HG03139 (cell line): ENCODE measurements at regions not wholly inside any gene's neighbourhood (a gene's known extent, or its start where the extent isn't known, plus 50 kb on each side); places are given as distances from the start of the nearest gene placed in this dataset.

Experiments used
- ATAC-seq: cut with Tn5 transposase; IDR thresholded peaks from one replicate; pipeline ENCODE4 v1.9.1; 2021; ENCODE audit not compliant: unreplicated experiment

- ATAC-seq, result no peak
These were observed 890.5 kb upstream of the CTNND2 start for GRCh38 chr5:12794476-12795332.

- no peak for ATAC-seq
These were observed 889.1 kb upstream of the CTNND2 start for GRCh38 chr5:12793373-12793772.

- no peak for ATAC-seq
These were observed 876.3 kb upstream of the CTNND2 start for GRCh38 chr5:12780536-12780935.

- ATAC-seq, result no peak
These were observed 873.1 kb upstream of the CTNND2 start for GRCh38 chr5:12777342-12777741.

GRCh38 chr5:12772276-12772675 is 868.0 kb upstream of the CTNND2 start:
- no peak for ATAC-seq

- ATAC-seq, result no peak
These were observed 855.1 kb upstream of the CTNND2 start for GRCh38 chr5:12759377-12759776.

GRCh38 chr5:12757035-12757434 is 852.8 kb upstream of the CTNND2 start:
- no peak for ATAC-seq

GRCh38 chr5:12745537-12745936 is 841.3 kb upstream of the CTNND2 start:
- ATAC-seq, result no peak

GRCh38 chr5:12743582-12743981 is 839.3 kb upstream of the CTNND2 start:
- ATAC-seq, result no peak

GRCh38 chr5:12730354-12730753 is 826.1 kb upstream of the CTNND2 start:
- ATAC-seq, result no peak

- ATAC-seq, result no peak
These were observed 812.4 kb upstream of the CTNND2 start for GRCh38 chr5:12716664-12717063.

GRCh38 chr5:12707560-12707959 is 803.3 kb upstream of the CTNND2 start:
- ATAC-seq, result no peak

GRCh38 chr5:12704955-12705354 is 800.7 kb upstream of the CTNND2 start:
- ATAC-seq, result no peak

- ATAC-seq, result no peak
These were observed 799.0 kb upstream of the CTNND2 start for GRCh38 chr5:12703254-12703653.

- no peak for ATAC-seq
These were observed 791.4 kb upstream of the CTNND2 start for GRCh38 chr5:12695651-12696050.

GRCh38 chr5:12691330-12691729 is 787.1 kb upstream of the CTNND2 start:
- ATAC-seq, result no peak

GRCh38 chr5:12690361-12690760 is 786.1 kb upstream of the CTNND2 start:
- ATAC-seq, result no peak

- no peak for ATAC-seq
These were observed 779.0 kb upstream of the CTNND2 start for GRCh38 chr5:12683249-12683648.

- ATAC-seq, result no peak
These were observed 775.5 kb upstream of the CTNND2 start for GRCh38 chr5:12679731-12680130.

- no peak for ATAC-seq
These were observed 771.7 kb upstream of the CTNND2 start for GRCh38 chr5:12675959-12676358.

GRCh38 chr5:12672141-12672540 is 767.9 kb upstream of the CTNND2 start:
- ATAC-seq, result no peak

- ATAC-seq, result no peak
These were observed 765.1 kb upstream of the CTNND2 start for GRCh38 chr5:12669326-12669725.

- ATAC-seq, result no peak
These were observed 764.3 kb upstream of the CTNND2 start for GRCh38 chr5:12668564-12668963.
